ENCODE measurements at regions not wholly inside any gene's neighbourhood (a gene's known extent, or its start where the extent isn't known, plus 50 kb on each side); places are given as distances from the start of the nearest gene placed in this dataset.

GRCh38 chr10:45075826-45076380 is 75.2 kb downstream of the ZNF22 start:
- Histone ChIP-seq H3K9me2 (replicated peaks; ENCODE audit: low read length) (no peaks in the 10 kb centered on the region), H4K20me1 (ENCODE audit: low read length) (no peaks in the 10 kb centered on the region), H3F3A (ENCODE audit: low read length, unreplicated experiment) (no peaks in the 10 kb centered on the region), H3K27me3 (ENCODE audit: low read length) (peaks cover 40% of the 10 kb centered on the region; the same call in 1 of the 2 replicates), H3K27ac (ENCODE audit: low read length) (no peak overlapping the region), H2AFZ (ENCODE audit: low read length) (no peak overlapping the region), H3K79me2 (ENCODE audit: low read length) (no peaks in the 10 kb centered on the region), H3K4me3 (ENCODE audit: low read length) (no peak overlapping the region), H3K9ac (ENCODE audit: low read length) (no peak overlapping the region), H3K9me3 (ENCODE audit: low read length) (peaks cover 1% of the 10 kb centered on the region; the same call in 1 of the 2 replicates), H3K36me3 (ENCODE audit: low read depth, low read length) (no peaks in the 10 kb centered on the region), H3K4me1 (ENCODE audit: insufficient read depth, low read length) (no peaks in the 10 kb centered on the region), H3K4me2 (ENCODE audit: low read length) (no peak overlapping the region)
- TF ChIP-seq, protein P1, sequence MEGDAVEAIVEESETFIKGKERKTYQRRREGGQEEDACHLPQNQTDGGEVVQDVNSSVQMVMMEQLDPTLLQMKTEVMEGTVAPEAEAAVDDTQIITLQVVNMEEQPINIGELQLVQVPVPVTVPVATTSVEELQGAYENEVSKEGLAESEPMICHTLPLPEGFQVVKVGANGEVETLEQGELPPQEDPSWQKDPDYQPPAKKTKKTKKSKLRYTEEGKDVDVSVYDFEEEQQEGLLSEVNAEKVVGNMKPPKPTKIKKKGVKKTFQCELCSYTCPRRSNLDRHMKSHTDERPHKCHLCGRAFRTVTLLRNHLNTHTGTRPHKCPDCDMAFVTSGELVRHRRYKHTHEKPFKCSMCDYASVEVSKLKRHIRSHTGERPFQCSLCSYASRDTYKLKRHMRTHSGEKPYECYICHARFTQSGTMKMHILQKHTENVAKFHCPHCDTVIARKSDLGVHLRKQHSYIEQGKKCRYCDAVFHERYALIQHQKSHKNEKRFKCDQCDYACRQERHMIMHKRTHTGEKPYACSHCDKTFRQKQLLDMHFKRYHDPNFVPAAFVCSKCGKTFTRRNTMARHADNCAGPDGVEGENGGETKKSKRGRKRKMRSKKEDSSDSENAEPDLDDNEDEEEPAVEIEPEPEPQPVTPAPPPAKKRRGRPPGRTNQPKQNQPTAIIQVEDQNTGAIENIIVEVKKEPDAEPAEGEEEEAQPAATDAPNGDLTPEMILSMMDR (conservative IDR thresholded peaks at IDR 0.05; ENCODE audit: low read depth, low read length), result no peak
- TF ChIP-seq EZH2 (IDR thresholded peaks at IDR 0.05; ENCODE audit: low read length, unreplicated experiment) (no peak), EZH2phosphoT487 (IDR thresholded peaks at IDR 0.05; ENCODE audit: borderline replicate concordance, low read length) (no peak)
- ChIA-PET CTCF (no interaction called here), POLR2A (ENCODE audit: unreplicated experiment) (no interaction called here)
- DNase-seq (no peak), ATAC-seq (no peak)
- BruUV-seq (replicated peaks), result no TSS peak
- intact Hi-C loops (cut with micrococcal nuclease), result no loop called here

DNA sequence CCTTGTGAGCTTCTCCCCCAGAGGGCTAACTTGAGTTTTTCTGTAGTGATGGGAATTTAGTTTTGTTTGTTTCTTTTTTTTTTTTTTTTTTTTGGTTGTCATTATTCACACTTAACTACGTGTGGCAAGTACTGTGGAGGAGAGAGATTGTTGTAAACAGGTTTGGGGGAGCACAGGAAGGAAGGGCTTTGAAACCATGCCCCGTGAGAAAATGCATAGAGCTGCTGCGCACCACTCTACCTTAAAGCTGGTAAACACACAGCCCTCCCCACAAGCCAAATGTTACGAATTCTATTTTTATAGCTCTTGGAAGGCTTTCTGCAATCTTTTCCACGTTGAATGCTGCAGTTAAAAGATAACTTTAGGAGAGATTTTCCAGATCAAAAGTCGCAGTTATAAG is 76.2 kb downstream of the ZNF22 start:
- intact Hi-C loops (cut with micrococcal nuclease), result no loop called here
- POLR2A ChIA-PET (ENCODE audit: unreplicated experiment), result no interaction called here
- ATAC-seq, result no peak

DNA sequence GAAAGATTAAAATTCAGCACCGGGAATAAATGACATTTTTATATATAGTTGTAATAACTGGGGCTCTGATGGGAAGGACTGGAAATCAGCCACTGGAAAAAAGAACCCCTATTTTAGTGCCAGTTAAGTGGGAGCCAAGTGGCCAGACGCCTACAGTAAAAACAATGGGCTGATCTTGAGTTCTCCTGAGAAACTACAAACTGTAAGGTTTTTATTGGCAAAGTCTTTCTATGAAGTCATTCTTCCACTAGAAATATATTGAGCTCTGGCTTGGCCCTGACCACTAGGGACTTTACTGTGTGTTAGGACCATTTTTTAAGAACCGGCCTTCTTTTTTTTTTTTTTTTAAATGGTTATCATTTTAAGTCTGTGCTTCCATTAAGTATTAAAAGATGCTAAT is 79.6 kb downstream of the ZNF22 start:
- TF ChIP-seq EZH2phosphoT487 (IDR thresholded peaks at IDR 0.05; ENCODE audit: borderline replicate concordance, low read length) (no peak), EZH2 (IDR thresholded peaks at IDR 0.05; ENCODE audit: low read length, unreplicated experiment) (no peak)
- TF ChIP-seq, protein P1 (conservative IDR thresholded peaks at IDR 0.05; ENCODE audit: low read depth, low read length), result no peak
- ChIA-PET CTCF (no interaction called here), POLR2A (ENCODE audit: unreplicated experiment) (no interaction called here)
- H3K36me3 ChIP-seq (ENCODE audit: low read depth, low read length), result no peaks in the 10 kb centered on the region
- H3K27ac ChIP-seq (ENCODE audit: low read length), result no peak overlapping the region
- H4K20me1 ChIP-seq (ENCODE audit: low read length), result no peaks in the 10 kb centered on the region
- no peak overlapping the region for H3K4me2 ChIP-seq (ENCODE audit: low read length)
- no peaks in the 10 kb centered on the region for H3K4me1 ChIP-seq (ENCODE audit: insufficient read depth, low read length)
- H3K9me2 ChIP-seq (replicated peaks; ENCODE audit: low read length), result no peaks in the 10 kb centered on the region
- no peaks in the 10 kb centered on the region for H3F3A ChIP-seq (ENCODE audit: low read length, unreplicated experiment)
- intact Hi-C loops (cut with micrococcal nuclease), result no loop called here
- no peak overlapping the region for H2AFZ ChIP-seq (ENCODE audit: low read length)
- no peaks in the 10 kb centered on the region for H3K79me2 ChIP-seq (ENCODE audit: low read length)
- peaks cover 68% of the 10 kb centered on the region for H3K27me3 ChIP-seq (ENCODE audit: low read length)
- ATAC-seq (no peak), DNase-seq (no peak)
- BruUV-seq (replicated peaks), result no TSS peak
- no peak overlapping the region for H3K9ac ChIP-seq (ENCODE audit: low read length)
- H3K9me3 ChIP-seq (ENCODE audit: low read length), result no peaks in the 10 kb centered on the region
- no peak overlapping the region for H3K4me3 ChIP-seq (ENCODE audit: low read length)

More for the DNA sequence above, 76.2 kb downstream of the ZNF22 start:
- Histone ChIP-seq H3K9me3 (ENCODE audit: low read length) (no peaks in the 10 kb centered on the region), H3K9ac (ENCODE audit: low read length) (no peak overlapping the region), H3K4me3 (ENCODE audit: low read length) (no peak overlapping the region), H3F3A (ENCODE audit: low read length, unreplicated experiment) (no peaks in the 10 kb centered on the region), H3K36me3 (ENCODE audit: low read depth, low read length) (no peaks in the 10 kb centered on the region), H2AFZ (ENCODE audit: low read length) (no peak overlapping the region), H3K79me2 (ENCODE audit: low read length) (no peaks in the 10 kb centered on the region), H4K20me1 (ENCODE audit: low read length) (no peaks in the 10 kb centered on the region), H3K4me1 (ENCODE audit: insufficient read depth, low read length) (no peaks in the 10 kb centered on the region), H3K9me2 (replicated peaks; ENCODE audit: low read length) (no peaks in the 10 kb centered on the region), H3K4me2 (ENCODE audit: low read length) (no peak overlapping the region), H3K27ac (ENCODE audit: low read length) (no peak overlapping the region), H3K27me3 (ENCODE audit: low read length) (peaks cover 47% of the 10 kb centered on the region)
- CTCF ChIA-PET, result no interaction called here
- no TSS peak for BruUV-seq (replicated peaks)
- no peak for DNase-seq
- TF ChIP-seq, protein P1 (conservative IDR thresholded peaks at IDR 0.05; ENCODE audit: low read depth, low read length), result no peak
- TF ChIP-seq EZH2 (IDR thresholded peaks at IDR 0.05; ENCODE audit: low read length, unreplicated experiment) (no peak), EZH2phosphoT487 (IDR thresholded peaks at IDR 0.05; ENCODE audit: borderline replicate concordance, low read length) (no peak)

All from PC-3 (cell line).